HepG2 (cell line): ENCODE measurements at regions not wholly inside any gene's neighbourhood (a gene's known extent, or its start where the extent isn't known, plus 50 kb on each side); places are given as distances from the start of the nearest gene placed in this dataset.
A peak's percentile ranks its signal among the peaks of the same experiment; 100 is the strongest.

Experiments used
- AGO2 ChIP-seq: fragments of 200-400 bp; formaldehyde crosslinking; optimal IDR thresholded peaks from 2 replicates; pipeline ENCODE3; 2017; ENCODE audit warnings: mild to moderate bottlenecking, low read depth, low read length, moderate library complexity
- FOXP1 ChIP-seq, 2 experiments: fragments of 450-650 bp in 1 of 2; IDR thresholded peaks; 2 replicates each; pipeline ENCODE4 v1.6.1; 2017 to 2018; ENCODE audit warnings: antibody characterized with exemption in 1 of 2
- HNF4A ChIP-seq: sonication (generic); formaldehyde crosslinking; IDR thresholded peaks from 2 replicates; pipeline ENCODE4 v1.4.0; 2020; ENCODE audit warnings: missing genetic modification reagents
- HOXA9 ChIP-seq: sonication (generic); formaldehyde crosslinking; IDR thresholded peaks from 2 replicates; pipeline ENCODE4 v1.8.1; 2022; ENCODE audit warnings: missing genetic modification reagents, mild to moderate bottlenecking, moderate library complexity, borderline replicate concordance
- MAFK ChIP-seq, 2 experiments: IDR thresholded peaks in 1 of 2; conservative IDR thresholded peaks in 1 of 2; 2 replicates each; pipeline ENCODE4 v1.6.1; 2011; ENCODE audit warnings: improper control_type of control experiment in 2 of 2, low read length in 2 of 2
- MEIS1 ChIP-seq: sonication (generic); formaldehyde crosslinking; IDR thresholded peaks from 2 replicates; pipeline ENCODE4 v1.9.0; 2021; ENCODE audit warnings: mild to moderate bottlenecking, missing genetic modification reagents, moderate library complexity, borderline replicate concordance
- MEIS2 ChIP-seq: sonication (generic); formaldehyde crosslinking; IDR thresholded peaks from 2 replicates; pipeline ENCODE4 v1.9.0; 2021; ENCODE audit warnings: mild to moderate bottlenecking, missing genetic modification reagents
- PBX2 ChIP-seq: IDR thresholded peaks from 2 replicates; pipeline ENCODE4 v1.6.1; 2016; ENCODE audit warnings: control low read depth
- POLR2AphosphoS5 ChIP-seq: IDR thresholded peaks from 2 replicates; pipeline ENCODE4 v1.6.1; 2012; ENCODE audit warnings: low read depth, low read length
- RAD51 ChIP-seq: fragments of 450-650 bp; IDR thresholded peaks from 2 replicates; pipeline ENCODE4 v1.6.1; 2016; ENCODE audit warnings: borderline replicate concordance
- SALL1 ChIP-seq: sonication (generic); formaldehyde crosslinking; IDR thresholded peaks from 2 replicates; pipeline ENCODE4 v1.8.0; 2022; ENCODE audit warnings: mild to moderate bottlenecking, missing genetic modification reagents
- TCF12 ChIP-seq, 2 experiments: fragments of 450-650 bp in 1 of 2; sonication (generic) in 1 of 2; formaldehyde crosslinking in 1 of 2; IDR thresholded peaks; 2 replicates each; pipeline versions ENCODE4 v1.6.1 to v1.8.0; 2017 to 2022; ENCODE audit warnings: antibody characterized with exemption in 1 of 2, mild to moderate bottlenecking in 1 of 2, missing genetic modification reagents in 1 of 2, moderate library complexity in 1 of 2
- TOPORS ChIP-seq: sonication (generic); formaldehyde crosslinking; IDR thresholded peaks from 2 replicates; pipeline ENCODE4 v1.8.0; 2023; ENCODE audit warnings: mild to moderate bottlenecking, missing genetic modification reagents
- ZFP1 ChIP-seq: IDR thresholded peaks from 2 replicates; pipeline ENCODE4 v1.6.1; 2016
- ZNF121 ChIP-seq: sonication (generic); formaldehyde crosslinking; IDR thresholded peaks from 2 replicates; pipeline ENCODE4 v1.5.0; 2020; ENCODE audit warnings: mild to moderate bottlenecking, missing genetic modification reagents
- ZNF20 ChIP-seq: sonication (generic); formaldehyde crosslinking; IDR thresholded peaks from 2 replicates; pipeline ENCODE4 v1.4.0; 2020; ENCODE audit warnings: mild to moderate bottlenecking, moderate library complexity, missing genetic modification reagents
- ZNF317 ChIP-seq: sonication (generic); formaldehyde crosslinking; IDR thresholded peaks from 2 replicates; pipeline ENCODE4 v1.5.0; 2020; ENCODE audit warnings: mild to moderate bottlenecking, missing genetic modification reagents
- ZNF484 ChIP-seq: sonication (generic); formaldehyde crosslinking; IDR thresholded peaks from 2 replicates; pipeline ENCODE4 v1.5.1; 2020; ENCODE audit warnings: mild to moderate bottlenecking, low read depth, missing genetic modification reagents, borderline replicate concordance
- ZNF552 ChIP-seq: sonication (generic); formaldehyde crosslinking; IDR thresholded peaks from 2 replicates; pipeline ENCODE4 v1.9.0; 2022; ENCODE audit warnings: missing genetic modification reagents, mild to moderate bottlenecking, borderline replicate concordance
- ZNF567 ChIP-seq: sonication (generic); formaldehyde crosslinking; IDR thresholded peaks from 2 replicates; pipeline ENCODE4 v1.8.1; 2023; ENCODE audit warnings: mild to moderate bottlenecking, missing genetic modification reagents, borderline replicate concordance
- ZNF766 ChIP-seq: sonication (generic); formaldehyde crosslinking; IDR thresholded peaks from 2 replicates; pipeline ENCODE4 v1.5.0; 2020; ENCODE audit warnings: missing genetic modification reagents, borderline replicate concordance
- ZNF790 ChIP-seq: sonication (generic); formaldehyde crosslinking; IDR thresholded peaks from 2 replicates; pipeline ENCODE4 v1.8.0; 2022; ENCODE audit warnings: missing genetic modification reagents, mild to moderate bottlenecking, borderline replicate concordance
- TF ChIP-seq, protein P1 (sequence below): IDR thresholded peaks from 2 replicates; pipeline ENCODE4 v1.6.1; 2016; ENCODE audit warnings: low read depth, missing genetic modification reagents, missing compliant biosample characterization

GRCh38 chr1:212228591-212229119 lies 56.6 kb upstream of the PPP2R5A start (continued):
- no peak for TF ChIP-seq ZNF121
- TF ChIP-seq ZNF20 = no peak
- TF ChIP-seq MEIS1 (CRISPR knock-in tag) = peak; percentile 29; the same call in 1 of the 2 replicates
- TF ChIP-seq RAD51 = no peak
- no peak for TF ChIP-seq AGO2
- TF ChIP-seq ZNF552 (CRISPR knock-in tag) = no peak
- 0 out of 2 replicates have a peak, but pooled peaks have one; percentile 50 for TF ChIP-seq MEIS2 (CRISPR knock-in tag)
- TF ChIP-seq TOPORS (CRISPR knock-in tag) = no peak
- no peak for TF ChIP-seq ZNF567
- no peak for TF ChIP-seq MAFK (conservative IDR thresholded peaks at IDR 0.05 in 1 of 2, IDR thresholded peaks at IDR 0.05 in 1 of 2; ENCODE audit: low read length in 2 of 2)
- TF ChIP-seq HOXA9 (CRISPR knock-in tag) = no peak
- no peak for TF ChIP-seq ZNF766 (CRISPR knock-in tag)
- TF ChIP-seq, protein P1, sequence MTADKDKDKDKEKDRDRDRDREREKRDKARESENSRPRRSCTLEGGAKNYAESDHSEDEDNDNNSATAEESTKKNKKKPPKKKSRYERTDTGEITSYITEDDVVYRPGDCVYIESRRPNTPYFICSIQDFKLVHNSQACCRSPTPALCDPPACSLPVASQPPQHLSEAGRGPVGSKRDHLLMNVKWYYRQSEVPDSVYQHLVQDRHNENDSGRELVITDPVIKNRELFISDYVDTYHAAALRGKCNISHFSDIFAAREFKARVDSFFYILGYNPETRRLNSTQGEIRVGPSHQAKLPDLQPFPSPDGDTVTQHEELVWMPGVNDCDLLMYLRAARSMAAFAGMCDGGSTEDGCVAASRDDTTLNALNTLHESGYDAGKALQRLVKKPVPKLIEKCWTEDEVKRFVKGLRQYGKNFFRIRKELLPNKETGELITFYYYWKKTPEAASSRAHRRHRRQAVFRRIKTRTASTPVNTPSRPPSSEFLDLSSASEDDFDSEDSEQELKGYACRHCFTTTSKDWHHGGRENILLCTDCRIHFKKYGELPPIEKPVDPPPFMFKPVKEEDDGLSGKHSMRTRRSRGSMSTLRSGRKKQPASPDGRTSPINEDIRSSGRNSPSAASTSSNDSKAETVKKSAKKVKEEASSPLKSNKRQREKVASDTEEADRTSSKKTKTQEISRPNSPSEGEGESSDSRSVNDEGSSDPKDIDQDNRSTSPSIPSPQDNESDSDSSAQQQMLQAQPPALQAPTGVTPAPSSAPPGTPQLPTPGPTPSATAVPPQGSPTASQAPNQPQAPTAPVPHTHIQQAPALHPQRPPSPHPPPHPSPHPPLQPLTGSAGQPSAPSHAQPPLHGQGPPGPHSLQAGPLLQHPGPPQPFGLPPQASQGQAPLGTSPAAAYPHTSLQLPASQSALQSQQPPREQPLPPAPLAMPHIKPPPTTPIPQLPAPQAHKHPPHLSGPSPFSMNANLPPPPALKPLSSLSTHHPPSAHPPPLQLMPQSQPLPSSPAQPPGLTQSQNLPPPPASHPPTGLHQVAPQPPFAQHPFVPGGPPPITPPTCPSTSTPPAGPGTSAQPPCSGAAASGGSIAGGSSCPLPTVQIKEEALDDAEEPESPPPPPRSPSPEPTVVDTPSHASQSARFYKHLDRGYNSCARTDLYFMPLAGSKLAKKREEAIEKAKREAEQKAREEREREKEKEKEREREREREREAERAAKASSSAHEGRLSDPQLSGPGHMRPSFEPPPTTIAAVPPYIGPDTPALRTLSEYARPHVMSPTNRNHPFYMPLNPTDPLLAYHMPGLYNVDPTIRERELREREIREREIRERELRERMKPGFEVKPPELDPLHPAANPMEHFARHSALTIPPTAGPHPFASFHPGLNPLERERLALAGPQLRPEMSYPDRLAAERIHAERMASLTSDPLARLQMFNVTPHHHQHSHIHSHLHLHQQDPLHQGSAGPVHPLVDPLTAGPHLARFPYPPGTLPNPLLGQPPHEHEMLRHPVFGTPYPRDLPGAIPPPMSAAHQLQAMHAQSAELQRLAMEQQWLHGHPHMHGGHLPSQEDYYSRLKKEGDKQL (CRISPR knock-in tag) = no peak
- peak; percentile 83 for TF ChIP-seq SALL1 (CRISPR knock-in tag)
- TF ChIP-seq PBX2 = no peak
- no peak for TF ChIP-seq ZNF790 (CRISPR knock-in tag)
- TF ChIP-seq HNF4A (CRISPR knock-in tag) = peak; percentile 75
- TF ChIP-seq TCF12 (IDR thresholded peaks at IDR 0.05) = no peak
- TF ChIP-seq TCF12 (CRISPR knock-in tag; IDR thresholded peaks at IDR 0.05) = no peak
- TF ChIP-seq POLR2AphosphoS5 = no peak
- TF ChIP-seq ZFP1 = no peak
- 0 out of 2 replicates have a peak, but pooled peaks have one; percentile 47 for TF ChIP-seq ZNF317
- no peak for TF ChIP-seq FOXP1 (IDR thresholded peaks at IDR 0.05)
- TF ChIP-seq FOXP1 (CRISPR knock-in tag; IDR thresholded peaks at IDR 0.05) = peak; percentile 92
- TF ChIP-seq ZNF484 (CRISPR knock-in tag) = no peak
